ENCODE measurements at regions not wholly inside any gene's neighbourhood (a gene's known extent, or its start where the extent isn't known, plus 50 kb on each side); places are given as distances from the start of the nearest gene placed in this dataset.

DNA sequence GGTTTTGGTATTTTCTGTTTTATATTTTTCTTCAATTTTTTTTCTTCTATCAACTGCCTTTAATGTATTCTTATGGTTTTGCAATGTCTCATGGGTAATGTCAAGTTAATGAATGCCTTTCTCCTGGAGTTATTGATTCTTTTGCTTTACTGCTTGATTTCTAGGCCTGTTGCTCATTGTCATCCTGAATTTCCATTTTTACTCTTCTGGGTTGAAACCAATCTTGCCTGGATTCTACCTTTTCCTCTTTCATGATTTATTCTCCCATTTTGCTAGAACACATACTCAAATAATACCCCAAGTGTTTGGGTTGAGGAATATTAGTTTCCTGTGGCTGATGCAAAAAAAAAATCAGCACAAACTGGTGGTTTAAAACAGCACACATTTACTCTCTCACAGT, 315.2 kb upstream of the PDZRN3 start:
- TF ChIP-seq, protein P1, sequence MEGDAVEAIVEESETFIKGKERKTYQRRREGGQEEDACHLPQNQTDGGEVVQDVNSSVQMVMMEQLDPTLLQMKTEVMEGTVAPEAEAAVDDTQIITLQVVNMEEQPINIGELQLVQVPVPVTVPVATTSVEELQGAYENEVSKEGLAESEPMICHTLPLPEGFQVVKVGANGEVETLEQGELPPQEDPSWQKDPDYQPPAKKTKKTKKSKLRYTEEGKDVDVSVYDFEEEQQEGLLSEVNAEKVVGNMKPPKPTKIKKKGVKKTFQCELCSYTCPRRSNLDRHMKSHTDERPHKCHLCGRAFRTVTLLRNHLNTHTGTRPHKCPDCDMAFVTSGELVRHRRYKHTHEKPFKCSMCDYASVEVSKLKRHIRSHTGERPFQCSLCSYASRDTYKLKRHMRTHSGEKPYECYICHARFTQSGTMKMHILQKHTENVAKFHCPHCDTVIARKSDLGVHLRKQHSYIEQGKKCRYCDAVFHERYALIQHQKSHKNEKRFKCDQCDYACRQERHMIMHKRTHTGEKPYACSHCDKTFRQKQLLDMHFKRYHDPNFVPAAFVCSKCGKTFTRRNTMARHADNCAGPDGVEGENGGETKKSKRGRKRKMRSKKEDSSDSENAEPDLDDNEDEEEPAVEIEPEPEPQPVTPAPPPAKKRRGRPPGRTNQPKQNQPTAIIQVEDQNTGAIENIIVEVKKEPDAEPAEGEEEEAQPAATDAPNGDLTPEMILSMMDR (conservative IDR thresholded peaks at IDR 0.05): no peak
- no peak for TF ChIP-seq EZH2 (IDR thresholded peaks at IDR 0.05; ENCODE audit: low read depth)

Data from PC-9 (cell line).